ENCODE measurements at regions not wholly inside any gene's neighbourhood (a gene's known extent, or its start where the extent isn't known, plus 50 kb on each side); places are given as distances from the start of the nearest gene placed in this dataset.
"Not testable (repeated sequence)": the region's sequence is repeated elsewhere in the genome, so short reads cannot be mapped to it uniquely, and the experiment has no call there.

- Mint-ChIP-seq H3K4me1 (ENCODE audit: low read depth) (no peaks in the 10 kb centered on the region), H3K36me3 (no peaks in the 10 kb centered on the region), H3K27me3 (no peaks in the 10 kb centered on the region), H3K4me3 (no peak overlapping the region), H3K9me3 (no peaks in the 10 kb centered on the region), H3K27ac (no peak overlapping the region)
- no peak for DNase-seq
- intact Hi-C loops (cut with micrococcal nuclease): no loop called here
- CTCF ChIA-PET: no interaction called here
- POLR2A ChIA-PET: no interaction called here
Measured at GRCh38 chr3:124147946-124148345, 156.0 kb upstream of the ROPN1 start.

- no peaks in the 10 kb centered on the region for H3K4me1 Mint-ChIP-seq (ENCODE audit: low read depth)
- POLR2A ChIA-PET: no interaction called here
- H3K9me3 Mint-ChIP-seq: no peaks in the 10 kb centered on the region
- no peaks in the 10 kb centered on the region for H3K27me3 Mint-ChIP-seq
- intact Hi-C loops (cut with micrococcal nuclease): no loop called here
- H3K4me3 Mint-ChIP-seq: no peak overlapping the region
- H3K36me3 Mint-ChIP-seq: no peaks in the 10 kb centered on the region
- CTCF ChIA-PET: no interaction called here
- DNase-seq: no peak
- no peak overlapping the region for H3K27ac Mint-ChIP-seq
Measured at GRCh38 chr3:124149081-124149480, 157.2 kb upstream of the ROPN1 start.

GRCh38 chr3:124149771-124150170 lies 157.8 kb upstream of the ROPN1 start:
- Mint-ChIP-seq H3K9me3 (no peaks in the 10 kb centered on the region), H3K27me3 (no peaks in the 10 kb centered on the region), H3K4me1 (ENCODE audit: low read depth) (no peaks in the 10 kb centered on the region), H3K27ac (no peak overlapping the region), H3K36me3 (no peaks in the 10 kb centered on the region), H3K4me3 (no peak overlapping the region)
- ChIA-PET POLR2A (no interaction called here), CTCF (no interaction called here)
- DNase-seq: no peak
- intact Hi-C loops (cut with micrococcal nuclease): no loop called here

GRCh38 chr3:124152891-124153290 lies 161.0 kb upstream of the ROPN1 start:
- H3K9me3 Mint-ChIP-seq; POLR2A ChIA-PET; H3K36me3 Mint-ChIP-seq; H3K27me3 Mint-ChIP-seq; H3K4me3 Mint-ChIP-seq; H3K27ac Mint-ChIP-seq; DNase-seq; CTCF ChIA-PET; H3K4me1 Mint-ChIP-seq (ENCODE audit: low read depth); intact Hi-C loops (cut with micrococcal nuclease): not testable (repeated sequence)

- H3K4me1 Mint-ChIP-seq (ENCODE audit: low read depth): no peaks in the 10 kb centered on the region
- H3K36me3 Mint-ChIP-seq: no peaks in the 10 kb centered on the region
- peaks cover 6% of the 10 kb centered on the region for H3K27me3 Mint-ChIP-seq
- no peak for DNase-seq
- H3K4me3 Mint-ChIP-seq: no peak overlapping the region
- CTCF ChIA-PET: no interaction called here
- POLR2A ChIA-PET: no interaction called here
- no peaks in the 10 kb centered on the region for H3K9me3 Mint-ChIP-seq
- no peak overlapping the region for H3K27ac Mint-ChIP-seq
- intact Hi-C loops (cut with micrococcal nuclease): no loop called here
Measured at GRCh38 chr3:124156866-124157712, 165.2 kb upstream of the ROPN1 start.

- H3K27ac Mint-ChIP-seq: no peak overlapping the region
- intact Hi-C loops (cut with micrococcal nuclease): no loop called here
- ChIA-PET CTCF (no interaction called here), POLR2A (no interaction called here)
- no peaks in the 10 kb centered on the region for H3K36me3 Mint-ChIP-seq
- DNase-seq: no peak
- H3K27me3 Mint-ChIP-seq: peaks cover 6% of the 10 kb centered on the region
- H3K4me3 Mint-ChIP-seq: no peak overlapping the region
- no peaks in the 10 kb centered on the region for H3K4me1 Mint-ChIP-seq (ENCODE audit: low read depth)
- H3K9me3 Mint-ChIP-seq: no peaks in the 10 kb centered on the region
Measured at GRCh38 chr3:124157748-124158147, 165.8 kb upstream of the ROPN1 start.

- Mint-ChIP-seq H3K4me1 (ENCODE audit: low read depth) (no peaks in the 10 kb centered on the region), H3K27ac (no peak overlapping the region), H3K4me3 (no peak overlapping the region)
Measured at GRCh38 chr3:124158168-124158881, 166.4 kb upstream of the ROPN1 start.

GRCh38 chr3:124161448-124161847 lies 169.5 kb upstream of the ROPN1 start:
- H3K4me1 Mint-ChIP-seq (ENCODE audit: low read depth): no peaks in the 10 kb centered on the region
- CTCF ChIA-PET: no interaction called here
- intact Hi-C loops (cut with micrococcal nuclease): no loop called here

More at GRCh38 chr3:124158168-124158881, 166.4 kb upstream of the ROPN1 start:
- ChIA-PET POLR2A (no interaction called here), CTCF (interaction anchor here (0.6 kb wide), 1 partner anchor 52 kb away, joined by 3 read pairs; no protein-coding TSS in a partner anchor)
- no peaks in the 10 kb centered on the region for H3K36me3 Mint-ChIP-seq
- intact Hi-C loops (cut with micrococcal nuclease): no loop called here
- H3K9me3 Mint-ChIP-seq: no peaks in the 10 kb centered on the region
- H3K27me3 Mint-ChIP-seq: peaks cover 6% of the 10 kb centered on the region
- no peak for DNase-seq

GRCh38 chr3:124163689-124164088 lies 171.8 kb upstream of the ROPN1 start:
- CTCF ChIA-PET: no interaction called here

More at GRCh38 chr3:124161448-124161847, 169.5 kb upstream of the ROPN1 start:
- no peak for DNase-seq
- Mint-ChIP-seq H3K4me3 (no peak overlapping the region), H3K36me3 (no peaks in the 10 kb centered on the region), H3K9me3 (no peaks in the 10 kb centered on the region), H3K27me3 (peaks cover 3% of the 10 kb centered on the region), H3K27ac (no peak overlapping the region)
- POLR2A ChIA-PET: no interaction called here

GRCh38 chr3:124168271-124168670 lies 176.3 kb upstream of the ROPN1 start:
- DNase-seq: no peak
- Mint-ChIP-seq H3K27ac (no peak overlapping the region), H3K9me3 (no peaks in the 10 kb centered on the region), H3K36me3 (no peaks in the 10 kb centered on the region), H3K27me3 (peaks cover 5% of the 10 kb centered on the region), H3K4me3 (no peak overlapping the region), H3K4me1 (ENCODE audit: low read depth) (no peaks in the 10 kb centered on the region)
- intact Hi-C loops (cut with micrococcal nuclease): no loop called here
- ChIA-PET POLR2A (no interaction called here), CTCF (no interaction called here)

More at GRCh38 chr3:124163689-124164088, 171.8 kb upstream of the ROPN1 start:
- no peaks in the 10 kb centered on the region for H3K27me3 Mint-ChIP-seq
- POLR2A ChIA-PET: no interaction called here
- intact Hi-C loops (cut with micrococcal nuclease): no loop called here
- H3K9me3 Mint-ChIP-seq: no peaks in the 10 kb centered on the region
- H3K4me1 Mint-ChIP-seq (ENCODE audit: low read depth): no peaks in the 10 kb centered on the region
- DNase-seq: no peak
- no peak overlapping the region for H3K27ac Mint-ChIP-seq
- no peak overlapping the region for H3K4me3 Mint-ChIP-seq
- H3K36me3 Mint-ChIP-seq: no peaks in the 10 kb centered on the region

GRCh38 chr3:124172283-124172682 lies 180.4 kb upstream of the ROPN1 start:
- ChIA-PET CTCF (interaction anchor here (0.6 kb wide), 1 partner anchor 138 kb away, joined by 3 read pairs; no protein-coding TSS in a partner anchor), POLR2A (no interaction called here)
- intact Hi-C loops (cut with micrococcal nuclease): no loop called here

GRCh38 chr3:124172816-124173215 lies 180.9 kb upstream of the ROPN1 start:
- Mint-ChIP-seq H3K27ac (no peak overlapping the region), H3K4me1 (ENCODE audit: low read depth) (no peaks in the 10 kb centered on the region), H3K36me3 (no peaks in the 10 kb centered on the region), H3K27me3 (peaks cover 7% of the 10 kb centered on the region), H3K9me3 (no peaks in the 10 kb centered on the region), H3K4me3 (no peak overlapping the region)
- CTCF ChIA-PET: interaction anchor here (0.6 kb wide), 1 partner anchor 139 kb away, joined by 3 read pairs; no protein-coding TSS in a partner anchor
- no peak for DNase-seq
- POLR2A ChIA-PET: no interaction called here
- intact Hi-C loops (cut with micrococcal nuclease): no loop called here

More at GRCh38 chr3:124172283-124172682, 180.4 kb upstream of the ROPN1 start:
- Mint-ChIP-seq H3K27ac (no peak overlapping the region), H3K9me3 (no peaks in the 10 kb centered on the region), H3K27me3 (peaks cover 7% of the 10 kb centered on the region), H3K4me3 (no peak overlapping the region), H3K4me1 (ENCODE audit: low read depth) (no peaks in the 10 kb centered on the region), H3K36me3 (no peaks in the 10 kb centered on the region)
- DNase-seq: no peak

- no peaks in the 10 kb centered on the region for H3K4me1 Mint-ChIP-seq (ENCODE audit: low read depth)
- H3K36me3 Mint-ChIP-seq: no peaks in the 10 kb centered on the region
- peaks cover 7% of the 10 kb centered on the region for H3K27me3 Mint-ChIP-seq
- H3K27ac Mint-ChIP-seq: no peak overlapping the region
- no peak overlapping the region for H3K4me3 Mint-ChIP-seq
- intact Hi-C loops (cut with micrococcal nuclease): no loop called here
- POLR2A ChIA-PET: no interaction called here
- H3K9me3 Mint-ChIP-seq: no peaks in the 10 kb centered on the region
- DNase-seq: no peak
- CTCF ChIA-PET: no interaction called here
Measured at GRCh38 chr3:124174476-124174875, 182.6 kb upstream of the ROPN1 start.
